NK-92 treated with Interleukin-12 subunit alpha and Interleukin-12 subunit beta, amount 100 ng/mL, for 24 hours (cell line): ENCODE measurements at regions not wholly inside any gene's neighbourhood (a gene's known extent, or its start where the extent isn't known, plus 50 kb on each side); places are given as distances from the start of the nearest gene placed in this dataset.

Experiments
- DNase-seq: peaks from one replicate; lab custom pipeline; 2025; lab: John Stamatoyannopoulos, UW

DNA sequence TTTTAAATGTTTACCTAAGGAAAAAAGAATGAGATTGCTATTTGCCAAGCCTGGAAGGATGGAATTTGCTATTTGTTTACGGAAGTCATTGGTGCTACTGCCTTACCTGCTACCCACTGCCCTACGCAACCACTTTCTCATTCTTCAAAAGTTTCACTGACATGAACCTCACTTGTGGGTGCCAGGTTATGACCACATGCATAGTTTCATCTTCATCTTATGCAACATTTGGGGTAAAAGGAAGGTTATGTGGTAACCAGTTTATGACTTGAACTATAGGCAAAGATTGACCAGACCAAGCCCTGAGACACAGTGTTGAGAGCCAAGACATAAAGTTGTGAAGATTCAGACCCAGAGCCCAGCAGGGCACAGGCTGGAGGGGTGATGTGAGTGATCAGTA, 142.5 kb downstream of the LACC1 start:
- no peak for DNase-seq

DNA sequence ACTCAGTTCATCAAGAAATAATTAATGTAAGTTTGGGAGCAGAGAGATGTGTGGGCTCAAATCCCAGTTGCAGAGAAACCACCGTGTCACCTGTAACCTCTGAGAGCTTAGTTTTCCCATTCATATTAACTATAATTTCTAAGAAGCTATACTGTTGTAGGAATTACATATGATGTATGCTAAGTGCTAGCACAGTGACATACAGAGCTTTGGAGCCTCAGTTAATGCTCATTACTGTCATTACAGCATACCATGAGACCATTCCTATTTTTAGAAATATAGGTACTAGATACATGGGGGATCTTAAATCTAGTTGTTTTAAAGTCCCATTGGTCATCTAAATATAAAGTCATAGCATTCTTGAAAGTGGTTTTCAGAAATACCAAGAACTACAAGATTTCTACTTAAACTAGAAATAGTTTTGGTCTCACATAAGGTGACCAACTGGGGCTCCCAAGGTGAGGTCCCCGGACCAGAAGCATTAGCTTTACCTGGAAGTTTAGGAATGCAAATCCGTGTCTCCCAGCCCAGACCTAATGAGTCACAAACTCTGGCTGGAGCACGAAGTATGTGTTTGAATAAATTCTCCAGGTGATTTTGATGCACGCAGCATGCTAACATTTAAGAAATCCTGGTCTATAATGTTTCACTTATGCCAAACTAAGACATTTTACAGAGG, 144.6 kb downstream of the LACC1 start:
- no peak for DNase-seq

DNA sequence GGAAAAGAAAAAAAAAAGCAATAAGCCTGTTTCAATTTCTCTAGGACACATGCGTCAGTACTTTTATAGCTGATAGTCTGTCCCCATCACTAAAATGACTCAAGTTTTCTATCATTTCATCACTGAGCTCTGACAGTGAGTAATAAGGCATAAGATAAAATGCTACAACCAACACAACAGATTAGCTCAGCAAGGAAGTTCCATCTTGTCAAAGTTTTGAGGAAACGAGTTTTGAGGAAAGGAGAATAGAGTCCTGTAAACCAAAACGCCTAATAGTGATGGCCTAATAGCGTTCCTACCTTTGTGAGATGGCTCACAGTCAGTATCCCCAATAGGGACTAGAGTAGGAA, 145.1 kb downstream of the LACC1 start:
- DNase-seq, result no peak

DNA sequence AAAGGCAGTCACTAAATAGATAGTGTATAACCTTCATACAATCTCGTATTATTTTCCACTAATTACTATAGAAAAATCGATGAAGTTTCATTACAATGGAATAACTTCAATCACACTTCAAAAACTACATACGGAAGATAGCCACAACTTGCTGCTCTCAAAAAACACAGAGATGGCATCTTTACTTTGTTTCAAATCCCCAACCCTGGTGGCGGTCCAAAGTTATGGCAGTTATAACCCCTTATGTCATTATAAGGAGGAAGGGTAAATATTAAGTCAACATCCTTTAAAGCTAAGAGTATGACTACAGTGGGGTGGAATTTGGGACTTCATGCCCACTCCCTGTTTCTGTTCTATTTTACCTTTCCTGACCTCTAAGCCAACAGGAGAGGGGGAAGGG, 146.5 kb downstream of the LACC1 start:
- DNase-seq, result no peak

DNA sequence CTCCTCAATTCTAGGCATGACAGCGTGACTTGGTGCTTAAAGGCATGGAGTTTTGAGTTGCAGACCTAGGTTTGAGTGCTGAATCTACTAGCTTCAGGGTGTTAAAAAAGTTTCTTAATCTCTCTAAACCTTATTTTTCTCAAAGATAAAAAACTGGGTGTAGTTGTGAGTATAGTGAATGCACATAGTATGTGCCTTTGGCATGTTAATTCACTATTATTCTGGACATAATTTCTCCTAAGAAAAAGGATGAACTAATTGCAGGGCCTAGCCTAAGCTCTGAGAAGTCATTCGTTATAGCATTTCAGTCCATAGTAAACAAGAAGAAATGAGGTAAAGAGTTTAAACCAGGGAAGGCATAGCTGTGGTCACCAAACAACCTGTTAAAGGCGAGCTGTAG, 149.0 kb downstream of the LACC1 start:
- DNase-seq, result no peak

DNA sequence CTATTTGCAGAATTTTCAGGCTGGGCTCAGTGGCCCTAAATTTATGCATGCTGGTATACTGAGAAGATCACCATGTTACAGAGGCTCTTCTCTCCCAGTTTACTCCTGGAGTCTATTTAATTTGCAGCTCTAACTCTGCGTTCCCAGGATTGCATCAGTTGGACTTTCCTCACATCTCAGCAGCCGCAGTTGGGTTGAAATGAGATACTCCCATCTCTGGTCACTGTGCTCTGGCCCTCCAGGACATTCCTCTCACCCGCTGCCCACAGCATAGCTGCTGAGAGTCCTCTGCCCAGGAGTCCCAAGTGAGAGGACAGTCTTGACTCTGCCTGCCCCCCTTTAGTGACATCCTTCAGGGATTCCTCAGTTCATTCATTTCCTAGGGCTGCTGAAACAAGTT, 150.9 kb downstream of the LACC1 start:
- DNase-seq, result no peak

DNA sequence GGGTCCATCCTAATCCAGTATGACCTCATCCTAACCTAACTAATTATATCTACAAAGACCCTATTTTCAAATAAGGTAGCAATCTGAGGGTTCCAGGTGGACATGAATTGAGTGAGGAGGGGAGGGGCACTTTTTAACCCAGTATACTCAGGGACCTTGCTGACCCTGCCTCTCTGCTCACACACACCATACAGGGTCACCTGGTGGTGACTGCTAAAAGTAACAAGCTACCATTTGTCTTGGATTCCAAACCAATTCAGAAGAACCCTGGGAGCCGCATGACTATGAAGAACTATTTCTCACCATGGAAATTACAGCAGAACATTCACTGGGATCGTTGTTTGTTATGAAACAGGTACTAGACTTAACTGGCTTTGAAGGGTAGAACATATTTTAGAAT, 151.9 kb downstream of the LACC1 start:
- no peak for DNase-seq

DNA sequence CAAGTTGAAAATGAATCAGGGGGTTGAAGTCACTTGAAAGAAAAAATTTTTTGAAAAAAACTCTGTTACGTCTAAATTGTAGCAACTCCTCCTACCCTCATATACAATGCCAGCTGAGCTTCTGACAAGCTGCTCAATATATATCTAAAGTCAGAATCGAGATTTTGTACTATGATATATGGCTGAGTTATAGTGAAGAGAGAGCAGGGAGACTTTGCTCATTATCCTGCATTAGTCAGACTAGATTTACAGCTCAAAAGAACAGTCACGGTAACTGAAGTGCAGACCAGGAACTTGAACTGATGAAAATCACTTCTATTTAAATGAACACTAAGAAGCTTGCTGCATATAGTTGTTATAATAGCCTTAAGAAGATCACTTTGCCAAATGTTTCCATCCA, 153.1 kb downstream of the LACC1 start:
- DNase-seq, result no peak

DNA sequence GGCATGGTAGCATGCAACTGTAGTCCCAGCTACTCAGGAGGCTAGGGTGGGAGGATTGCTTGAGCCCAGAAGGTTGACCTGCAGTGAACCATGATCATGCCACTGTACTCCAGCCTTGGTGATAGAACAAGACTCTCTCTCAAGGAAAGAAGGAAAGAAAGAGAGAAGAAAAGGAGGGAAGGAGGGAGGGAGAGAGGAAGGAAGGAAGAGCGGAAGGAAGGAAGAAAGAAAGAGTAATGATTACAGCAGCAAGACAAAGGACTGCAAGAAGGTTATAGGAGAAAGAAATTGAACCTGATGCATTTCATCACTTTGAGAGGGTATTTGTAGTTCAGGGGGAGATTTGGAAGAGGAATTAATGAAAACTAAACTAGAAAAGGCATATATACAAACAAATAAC, 155.7 kb downstream of the LACC1 start:
- no peak for DNase-seq

DNA sequence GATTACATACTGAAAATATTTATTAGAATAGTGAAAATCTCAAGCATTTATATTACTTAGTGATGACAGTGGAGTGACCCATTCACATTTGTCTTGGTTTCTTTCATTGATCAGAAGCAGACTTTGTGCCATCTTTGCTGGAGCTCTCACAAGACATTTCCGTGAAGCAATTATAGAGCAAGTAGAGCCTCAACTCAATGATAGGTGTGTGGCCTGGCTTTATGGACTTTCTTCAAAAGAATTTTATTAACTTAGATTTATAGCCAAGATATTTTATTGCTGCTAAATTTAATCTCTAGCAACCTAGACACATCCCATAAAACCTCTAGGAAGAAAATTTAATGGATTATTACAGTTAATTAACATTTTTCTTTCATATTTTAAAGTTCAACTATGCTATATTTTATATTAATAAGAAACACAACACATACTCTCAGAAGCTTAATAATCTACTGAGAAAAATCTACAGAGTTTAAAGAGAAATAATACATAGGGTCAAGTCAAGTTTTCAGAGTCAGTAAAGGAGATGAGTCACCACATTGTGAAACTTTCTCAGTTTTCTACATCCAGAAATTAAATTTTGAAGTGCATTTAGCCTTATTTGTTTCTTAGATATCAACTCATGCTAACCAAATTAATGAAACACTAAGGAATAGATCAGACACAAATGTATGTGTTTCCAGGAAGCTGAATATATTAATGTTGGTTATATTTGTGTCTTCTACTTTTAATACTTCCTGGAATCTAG, 160.5 kb downstream of the LACC1 start:
- no peak for DNase-seq

DNA sequence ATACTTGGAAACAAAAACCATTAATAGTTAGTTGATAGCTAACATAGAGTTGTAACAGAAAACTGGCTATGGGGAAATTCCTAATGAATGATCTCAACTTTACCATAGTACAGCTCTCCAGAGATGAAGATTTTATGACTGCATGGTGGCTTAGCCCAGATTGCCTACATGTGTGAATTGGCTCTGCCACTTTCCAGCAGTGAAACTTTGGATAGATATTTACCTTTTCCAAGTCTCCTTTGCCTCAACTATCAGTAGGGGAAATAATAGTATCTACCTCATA, 161.1 kb downstream of the LACC1 start:
- no peak for DNase-seq

DNA sequence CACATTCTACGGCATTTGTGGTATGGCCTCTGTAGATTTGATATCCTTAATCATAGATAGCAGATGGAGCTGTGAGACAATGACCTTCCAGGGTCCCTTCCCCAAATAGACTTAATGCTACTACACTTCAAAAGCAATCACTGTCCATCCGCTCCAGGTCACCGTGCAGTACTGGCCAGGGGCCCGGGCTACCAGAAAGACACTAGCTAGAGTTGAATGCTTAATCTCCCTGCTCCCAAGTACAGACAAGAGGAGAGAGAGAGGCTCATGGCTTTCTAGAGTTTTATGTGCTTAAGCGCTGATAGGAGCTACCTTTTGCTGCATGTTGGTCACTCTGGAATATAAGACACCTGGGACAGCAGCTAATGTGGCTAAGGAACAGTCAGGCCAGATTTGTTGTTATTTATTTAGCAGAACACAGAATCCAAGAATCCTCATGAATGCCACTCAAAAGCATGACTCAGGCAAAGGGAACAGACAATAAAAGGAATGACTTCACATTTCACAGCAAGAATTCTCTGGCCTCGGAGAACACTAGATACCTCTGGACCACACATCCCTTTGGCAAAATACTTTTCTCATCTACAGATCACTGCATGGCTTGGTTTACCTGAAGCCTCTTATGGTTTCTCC, 165.0 kb downstream of the LACC1 start:
- no peak for DNase-seq

DNA sequence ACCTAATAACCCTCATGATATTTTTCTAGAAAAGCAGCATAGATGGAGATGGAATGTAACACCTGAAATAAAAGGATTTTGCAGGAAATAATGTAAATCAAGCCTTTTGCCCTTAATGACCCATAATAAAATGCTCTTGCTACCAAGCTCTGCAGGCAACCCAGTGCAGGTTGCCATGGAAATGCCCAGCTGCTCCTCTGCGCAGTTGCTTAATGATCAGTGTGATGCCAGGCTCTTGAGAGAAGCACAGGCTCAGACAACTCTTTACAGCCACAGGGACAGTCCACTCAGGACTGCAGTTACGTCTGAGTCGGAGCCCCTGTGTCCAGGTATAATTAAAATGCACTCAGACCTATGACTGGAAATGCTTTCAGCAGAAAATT, 165.5 kb downstream of the LACC1 start:
- DNase-seq, result no peak

DNA sequence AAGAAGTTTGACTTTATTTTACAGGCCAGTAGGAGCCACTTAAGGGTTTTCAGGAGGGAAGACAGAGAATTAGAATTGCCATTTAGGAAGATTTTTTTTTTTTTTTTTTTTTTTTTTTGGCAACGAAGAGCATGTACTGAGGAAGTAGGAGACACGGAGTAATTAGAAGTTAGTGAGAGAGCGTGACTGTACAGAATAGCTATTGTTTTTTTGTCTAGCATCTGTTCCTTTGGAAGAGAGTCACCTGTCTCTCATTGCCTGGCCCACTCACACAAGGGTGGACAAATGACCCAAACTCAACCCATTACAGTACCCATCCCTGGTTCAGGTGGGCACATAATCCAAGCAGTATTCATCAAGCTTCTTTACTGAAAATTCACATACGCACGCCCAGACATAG, 166.7 kb downstream of the LACC1 start:
- DNase-seq, result no peak

DNA sequence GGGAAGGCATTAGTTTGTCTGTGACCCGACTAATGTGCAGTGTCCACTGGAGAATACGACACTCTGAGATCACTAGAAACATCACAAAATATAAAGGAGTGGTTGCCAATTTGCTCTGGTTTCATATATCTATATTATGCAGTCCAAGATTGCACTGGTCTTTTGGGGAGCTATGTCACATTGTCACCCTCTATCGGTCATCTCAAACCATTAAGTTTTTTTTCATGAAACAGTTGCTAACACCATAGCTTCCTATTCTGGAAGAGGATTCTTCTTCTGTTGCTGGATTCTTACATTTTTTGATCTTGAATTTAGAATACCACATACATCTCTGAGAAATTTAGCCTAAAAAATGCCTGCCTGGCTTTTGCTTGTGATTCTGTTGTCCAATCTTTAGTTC, 168.6 kb downstream of the LACC1 start:
- no peak for DNase-seq

DNA sequence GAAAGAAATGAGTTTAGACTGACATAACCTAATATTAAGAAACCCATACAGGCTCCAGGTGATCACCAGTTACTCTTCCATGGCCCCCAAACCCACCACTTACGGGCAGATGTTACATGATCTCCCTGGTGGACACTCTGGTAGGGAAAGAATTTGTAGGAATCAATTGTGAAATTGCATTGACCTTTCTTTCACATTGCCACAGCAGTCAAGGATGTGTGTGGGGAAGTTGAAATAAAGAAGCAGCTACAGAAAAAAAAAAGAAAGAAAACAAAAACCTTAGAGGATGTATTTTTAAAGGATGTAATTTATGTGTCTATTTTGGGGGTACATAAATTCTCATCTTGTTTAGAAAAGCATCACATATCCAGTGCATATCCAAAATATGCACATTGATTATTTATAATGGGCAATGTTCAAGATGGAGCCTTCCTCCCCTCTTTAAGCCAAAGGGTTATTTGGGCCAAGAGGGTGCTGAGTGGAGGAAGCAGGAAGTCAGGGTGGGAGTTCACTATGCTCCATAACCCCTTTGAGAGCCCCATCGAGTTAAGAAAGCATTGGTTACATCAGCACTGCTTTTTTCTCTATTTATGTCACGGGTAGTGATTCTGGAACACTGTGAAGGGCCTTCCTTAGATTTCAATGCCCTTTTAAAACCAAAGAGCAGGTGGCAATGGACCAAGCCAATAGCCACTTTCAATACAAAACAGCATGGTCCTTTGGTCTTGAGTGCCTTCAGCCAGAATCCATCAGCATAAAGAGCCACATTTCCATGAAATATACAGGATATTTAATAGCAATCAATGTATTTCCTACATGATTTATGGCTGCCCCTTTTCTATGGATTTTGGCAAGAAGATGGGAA, 169.6 kb downstream of the LACC1 start:
- DNase-seq, result no peak

DNA sequence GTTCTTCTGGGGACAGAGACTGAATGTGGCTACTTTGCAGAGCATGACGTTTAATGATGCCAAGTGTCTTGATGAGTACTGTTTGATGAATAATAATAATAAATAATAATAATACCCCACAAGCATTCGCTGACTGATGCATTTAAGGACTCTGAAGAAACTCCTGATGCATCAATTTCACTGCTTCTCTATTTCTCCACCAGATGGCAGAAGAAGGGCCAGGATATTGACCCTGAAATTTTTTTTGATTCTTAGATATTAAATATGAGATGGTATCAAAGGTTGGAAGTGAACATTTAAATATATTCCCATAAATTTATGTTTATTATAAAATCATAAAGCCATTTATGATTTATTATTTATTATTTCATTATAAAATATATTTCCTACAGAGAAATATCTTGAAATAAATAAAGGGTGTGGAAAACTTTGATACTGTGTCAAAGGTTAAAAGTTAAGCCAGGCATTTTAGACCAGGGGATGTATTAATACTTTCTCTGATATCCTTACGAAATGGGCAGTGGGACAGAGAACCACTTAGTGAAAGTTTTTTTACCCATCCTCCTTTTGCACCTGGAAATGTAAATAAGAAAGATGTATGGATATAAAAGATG, 170.9 kb downstream of the LACC1 start:
- no peak for DNase-seq

DNA sequence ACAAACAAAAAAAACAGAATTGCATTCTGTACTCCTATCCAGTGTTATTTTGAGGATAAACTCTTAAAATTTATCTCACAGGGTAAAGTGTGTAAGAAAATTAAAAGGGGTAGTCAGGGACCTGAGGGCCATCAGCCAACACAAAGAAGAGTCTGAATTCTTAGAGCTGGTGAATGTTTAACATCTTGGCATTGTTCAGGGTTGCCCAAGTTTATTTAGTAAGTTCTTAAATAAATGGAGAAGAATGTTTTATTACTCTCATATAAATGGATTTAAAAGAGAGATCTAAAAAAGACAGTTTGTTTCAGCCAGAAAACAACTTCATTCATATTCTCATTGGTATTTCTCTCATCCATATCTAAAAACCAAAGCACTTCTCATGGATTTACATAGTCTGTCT, 171.7 kb downstream of the LACC1 start:
- no peak for DNase-seq

DNA sequence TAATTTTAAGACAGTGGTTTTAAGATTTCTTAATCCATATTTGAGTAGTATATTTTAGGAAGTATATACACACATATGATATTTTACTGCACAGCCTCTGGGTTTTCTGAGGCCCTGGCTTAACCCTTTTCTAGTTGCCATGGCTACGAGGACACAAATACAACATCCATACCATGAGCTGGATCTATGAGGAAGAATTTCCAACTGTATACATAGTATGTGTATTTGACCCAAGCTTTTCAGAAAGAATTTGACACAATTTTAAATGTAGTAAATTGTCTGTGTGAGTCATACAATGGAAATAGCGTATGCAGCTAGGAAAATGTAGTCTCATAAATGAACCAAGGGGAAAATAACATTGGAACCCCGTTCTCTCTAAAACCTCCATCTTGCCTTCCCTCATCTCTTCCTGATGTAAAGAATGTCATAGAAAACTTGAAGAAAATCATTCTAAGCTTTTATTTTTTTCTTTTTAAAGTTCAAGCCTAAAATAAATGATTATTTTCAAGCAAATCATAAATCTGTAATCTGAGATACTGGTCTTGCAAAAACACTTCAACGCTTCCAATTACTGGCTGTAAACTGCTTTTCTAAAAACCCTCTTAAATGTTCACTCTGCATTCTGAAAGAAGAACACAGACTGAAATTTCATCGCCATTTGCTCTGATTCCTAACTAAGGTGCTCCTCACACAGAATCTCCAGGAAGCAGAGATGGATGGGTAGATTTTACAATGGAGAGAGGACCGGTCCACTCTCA, 172.4 kb downstream of the LACC1 start:
- DNase-seq, result no peak

DNA sequence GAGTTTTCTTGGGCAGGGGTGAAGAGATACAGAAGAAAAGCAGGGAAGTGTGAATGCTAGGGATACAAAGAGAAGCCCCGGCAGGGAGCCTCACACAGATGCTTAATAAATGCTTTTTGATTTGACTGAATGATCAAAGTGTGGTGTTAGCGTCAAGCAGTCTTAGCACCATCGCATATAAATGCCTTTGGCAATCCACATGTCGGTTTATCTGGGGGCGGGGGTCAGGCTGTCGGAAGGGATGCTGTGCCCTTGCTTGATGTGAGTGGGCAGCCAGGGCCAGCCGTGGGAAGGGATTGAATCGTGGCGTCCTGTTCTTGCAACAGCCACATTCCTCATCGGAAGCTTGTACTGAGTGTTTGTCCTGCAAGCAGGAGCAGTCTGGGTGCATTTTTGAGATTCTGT, 173.1 kb downstream of the LACC1 start:
- no peak for DNase-seq

DNA sequence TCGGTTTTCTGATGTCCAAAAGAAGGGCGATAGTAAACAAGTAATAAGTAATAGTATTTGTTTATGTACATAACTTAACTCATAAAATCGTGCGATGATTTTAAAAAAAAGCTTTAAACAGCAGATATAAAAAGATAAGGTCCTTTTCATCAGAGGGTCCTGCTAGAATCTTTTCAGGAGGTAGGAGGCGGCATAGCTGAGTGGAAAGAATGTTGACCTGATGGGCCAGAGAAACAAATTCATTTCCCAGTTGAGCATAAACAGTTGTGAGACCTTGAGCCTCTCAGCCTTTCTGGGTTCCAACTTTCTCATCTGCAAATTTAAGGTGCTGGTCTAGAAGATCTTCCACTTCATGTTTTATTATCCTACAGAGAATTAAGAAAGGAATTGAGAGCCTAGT, 173.5 kb downstream of the LACC1 start:
- DNase-seq, result no peak

DNA sequence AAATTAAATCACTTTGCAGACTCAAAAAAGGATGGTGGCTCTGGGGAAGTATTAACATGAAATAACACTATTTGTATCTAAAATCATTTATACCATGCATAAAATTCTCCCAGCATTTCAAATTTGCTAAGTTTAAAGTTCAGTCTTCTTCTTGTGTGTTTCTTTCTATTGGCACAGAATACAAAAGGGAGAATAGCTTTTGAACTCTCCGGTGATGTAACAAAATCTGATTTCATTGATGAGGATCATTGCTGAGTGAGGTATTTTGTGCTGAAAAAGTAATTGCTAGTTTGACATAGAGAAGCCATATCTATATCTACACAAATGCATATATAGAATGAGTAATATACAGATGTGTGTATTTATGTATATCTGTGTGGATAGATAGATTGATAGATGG, 174.8 kb downstream of the LACC1 start:
- no peak for DNase-seq
